ENCODE measurements at regions not wholly inside any gene's neighbourhood (a gene's known extent, or its start where the extent isn't known, plus 50 kb on each side); places are given as distances from the start of the nearest gene placed in this dataset.

GRCh38 chr12:85725991-85726390, 110.2 kb downstream of the RASSF9 start:
- Histone ChIP-seq H4K20me1 (ENCODE audit: insufficient read depth, low read length) (no peaks in the 10 kb centered on the region), H3K4me3 (ENCODE audit: low read length) (no peak overlapping the region), H3K79me2 (ENCODE audit: low read length) (no peaks in the 10 kb centered on the region), H3K9me3 (replicated peaks; ENCODE audit: insufficient read depth, low read length) (no peaks in the 10 kb centered on the region), H3K9ac (ENCODE audit: low read length) (no peak overlapping the region), H3K27ac (ENCODE audit: low read length) (no peak overlapping the region), H3K27me3 (replicated peaks; ENCODE audit: insufficient read depth, low read length) (no peaks in the 10 kb centered on the region), H3K9me2 (replicated peaks; ENCODE audit: insufficient read depth, low read length) (no peaks in the 10 kb centered on the region), H3K4me1 (ENCODE audit: low read length) (no peaks in the 10 kb centered on the region), H3K4me2 (ENCODE audit: low read depth, low read length) (no peak overlapping the region), H2AFZ (ENCODE audit: low read length) (no peak overlapping the region), H3F3A (ENCODE audit: insufficient read depth, low read length) (no peaks in the 10 kb centered on the region), H3K36me3 (replicated peaks; ENCODE audit: insufficient read depth, low read length) (no peaks in the 10 kb centered on the region)
- TF ChIP-seq, protein P1, sequence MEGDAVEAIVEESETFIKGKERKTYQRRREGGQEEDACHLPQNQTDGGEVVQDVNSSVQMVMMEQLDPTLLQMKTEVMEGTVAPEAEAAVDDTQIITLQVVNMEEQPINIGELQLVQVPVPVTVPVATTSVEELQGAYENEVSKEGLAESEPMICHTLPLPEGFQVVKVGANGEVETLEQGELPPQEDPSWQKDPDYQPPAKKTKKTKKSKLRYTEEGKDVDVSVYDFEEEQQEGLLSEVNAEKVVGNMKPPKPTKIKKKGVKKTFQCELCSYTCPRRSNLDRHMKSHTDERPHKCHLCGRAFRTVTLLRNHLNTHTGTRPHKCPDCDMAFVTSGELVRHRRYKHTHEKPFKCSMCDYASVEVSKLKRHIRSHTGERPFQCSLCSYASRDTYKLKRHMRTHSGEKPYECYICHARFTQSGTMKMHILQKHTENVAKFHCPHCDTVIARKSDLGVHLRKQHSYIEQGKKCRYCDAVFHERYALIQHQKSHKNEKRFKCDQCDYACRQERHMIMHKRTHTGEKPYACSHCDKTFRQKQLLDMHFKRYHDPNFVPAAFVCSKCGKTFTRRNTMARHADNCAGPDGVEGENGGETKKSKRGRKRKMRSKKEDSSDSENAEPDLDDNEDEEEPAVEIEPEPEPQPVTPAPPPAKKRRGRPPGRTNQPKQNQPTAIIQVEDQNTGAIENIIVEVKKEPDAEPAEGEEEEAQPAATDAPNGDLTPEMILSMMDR (IDR thresholded peaks at IDR 0.05; ENCODE audit: low read length) = no peak
- TF ChIP-seq EZH2 (optimal IDR thresholded peaks at IDR 0.05; ENCODE audit: low read depth, low read length) = no peak
- TF ChIP-seq EZH2phosphoT487 (IDR thresholded peaks at IDR 0.05; ENCODE audit: low read length) = no peak
- no peak for DNase-seq

GRCh38 chr12:85733221-85733840, 102.9 kb downstream of the RASSF9 start:
- H2AFZ ChIP-seq (ENCODE audit: low read length) = no peak overlapping the region
- TF ChIP-seq EZH2phosphoT487 (IDR thresholded peaks at IDR 0.05; ENCODE audit: low read length) (no peak), EZH2 (optimal IDR thresholded peaks at IDR 0.05; ENCODE audit: low read depth, low read length) (no peak)
- TF ChIP-seq, protein P1 (IDR thresholded peaks at IDR 0.05; ENCODE audit: low read length) = no peak

DNA sequence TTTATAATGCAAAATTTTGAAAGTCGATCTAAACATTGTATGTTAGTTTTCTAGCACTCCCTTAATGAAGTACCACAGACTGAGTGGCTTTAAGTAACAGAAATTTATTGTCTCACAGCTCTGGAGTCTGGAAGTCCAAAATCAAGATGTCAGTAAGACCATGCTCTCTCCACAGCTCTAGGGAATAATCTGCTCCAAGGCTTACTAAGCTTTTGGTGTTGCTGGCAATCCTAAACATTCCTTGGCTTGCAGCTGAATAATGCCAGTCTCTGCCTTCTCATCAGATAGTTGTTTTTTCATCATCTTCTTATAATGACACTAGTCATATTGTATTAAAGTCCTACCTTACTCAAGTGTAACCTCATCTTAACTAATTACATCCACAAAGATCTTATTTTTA, 102.2 kb downstream of the RASSF9 start:
- DNase-seq = no peak
- no peak for TF ChIP-seq EZH2phosphoT487 (IDR thresholded peaks at IDR 0.05; ENCODE audit: low read length)
- no peak for TF ChIP-seq EZH2 (optimal IDR thresholded peaks at IDR 0.05; ENCODE audit: low read depth, low read length)
- TF ChIP-seq, protein P1 (IDR thresholded peaks at IDR 0.05; ENCODE audit: low read length) = no peak
- Histone ChIP-seq H3K79me2 (ENCODE audit: low read length) (no peaks in the 10 kb centered on the region), H2AFZ (ENCODE audit: low read length) (no peak overlapping the region), H3K9me2 (replicated peaks; ENCODE audit: insufficient read depth, low read length) (no peaks in the 10 kb centered on the region), H3K27ac (ENCODE audit: low read length) (no peak overlapping the region), H3K4me3 (ENCODE audit: low read length) (no peak overlapping the region), H4K20me1 (ENCODE audit: insufficient read depth, low read length) (no peaks in the 10 kb centered on the region), H3K36me3 (replicated peaks; ENCODE audit: insufficient read depth, low read length) (no peaks in the 10 kb centered on the region), H3K9ac (ENCODE audit: low read length) (no peak overlapping the region), H3K9me3 (replicated peaks; ENCODE audit: insufficient read depth, low read length) (no peaks in the 10 kb centered on the region), H3F3A (ENCODE audit: insufficient read depth, low read length) (no peaks in the 10 kb centered on the region), H3K4me1 (ENCODE audit: low read length) (no peaks in the 10 kb centered on the region), H3K27me3 (replicated peaks; ENCODE audit: insufficient read depth, low read length) (no peaks in the 10 kb centered on the region), H3K4me2 (ENCODE audit: low read depth, low read length) (no peak overlapping the region)

More at GRCh38 chr12:85733221-85733840, 102.9 kb downstream of the RASSF9 start:
- no peak overlapping the region for H3K9ac ChIP-seq (ENCODE audit: low read length)
- H3K9me2 ChIP-seq (replicated peaks; ENCODE audit: insufficient read depth, low read length) = no peaks in the 10 kb centered on the region
- no peaks in the 10 kb centered on the region for H3K27me3 ChIP-seq (replicated peaks; ENCODE audit: insufficient read depth, low read length)
- H3K27ac ChIP-seq (ENCODE audit: low read length) = no peak overlapping the region
- no peak overlapping the region for H3K4me2 ChIP-seq (ENCODE audit: low read depth, low read length)
- H3F3A ChIP-seq (ENCODE audit: insufficient read depth, low read length) = no peaks in the 10 kb centered on the region
- no peak for DNase-seq
- no peaks in the 10 kb centered on the region for H4K20me1 ChIP-seq (ENCODE audit: insufficient read depth, low read length)
- no peaks in the 10 kb centered on the region for H3K9me3 ChIP-seq (replicated peaks; ENCODE audit: insufficient read depth, low read length)
- no peaks in the 10 kb centered on the region for H3K36me3 ChIP-seq (replicated peaks; ENCODE audit: insufficient read depth, low read length)
- no peak overlapping the region for H3K4me3 ChIP-seq (ENCODE audit: low read length)
- no peaks in the 10 kb centered on the region for H3K79me2 ChIP-seq (ENCODE audit: low read length)
- H3K4me1 ChIP-seq (ENCODE audit: low read length) = no peaks in the 10 kb centered on the region
